Suppressor macrophage treated with lipopolysaccharide for 4 hours (primary cell): ENCODE measurements at regions not wholly inside any gene's neighbourhood (a gene's known extent, or its start where the extent isn't known, plus 50 kb on each side); places are given as distances from the start of the nearest gene placed in this dataset.
A peak's percentile ranks its signal among the peaks of the same experiment; 100 is the strongest.
"Not testable (repeated sequence)": the region's sequence is repeated elsewhere in the genome, so short reads cannot be mapped to it uniquely, and the experiment has no call there.

Source experiments
- DNase-seq: peaks from one replicate; pipeline ENCODE4 v3.0.0-alpha.2; 2020

DNA sequence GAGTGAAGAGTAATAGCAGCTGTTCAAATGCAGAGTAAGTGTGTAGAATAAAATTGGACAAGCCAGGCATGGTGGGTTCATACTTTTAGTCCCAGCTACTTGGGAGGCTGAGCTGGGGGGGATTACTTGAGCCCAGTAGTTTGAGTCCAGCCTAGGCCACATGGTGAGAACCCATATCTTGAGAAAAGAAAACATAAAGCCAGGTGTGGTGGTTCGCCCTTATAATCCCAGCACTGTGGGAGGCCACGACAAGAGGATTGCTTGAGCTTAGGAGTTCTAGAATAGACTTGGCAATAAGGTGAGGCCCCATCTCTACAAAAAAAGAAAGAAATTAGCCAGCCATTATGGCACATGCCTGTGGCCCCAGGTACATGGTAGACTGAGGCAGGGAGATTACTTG lies 1241.1 kb downstream of the UQCRFS1 start:
- no peak for DNase-seq

DNA sequence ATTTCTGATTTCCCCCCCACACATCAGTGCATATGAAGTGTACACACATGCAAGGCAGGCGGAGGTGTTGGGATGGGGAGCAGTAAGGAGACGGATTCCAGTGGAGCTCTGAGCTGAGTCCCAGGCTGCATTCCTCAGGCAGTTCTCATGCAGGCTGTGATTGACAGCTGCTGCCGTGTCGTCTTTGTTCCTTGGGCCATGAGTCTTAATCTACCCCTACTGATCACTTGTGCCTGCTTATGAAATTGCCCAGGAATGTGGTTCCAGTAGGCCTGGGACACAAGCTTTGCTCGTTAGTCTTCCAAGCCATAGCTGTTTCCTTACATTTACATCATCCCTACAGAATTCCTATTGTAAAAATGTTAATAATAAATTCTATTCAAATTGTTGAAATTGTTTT lies 1241.9 kb downstream of the UQCRFS1 start:
- no peak for DNase-seq

DNA sequence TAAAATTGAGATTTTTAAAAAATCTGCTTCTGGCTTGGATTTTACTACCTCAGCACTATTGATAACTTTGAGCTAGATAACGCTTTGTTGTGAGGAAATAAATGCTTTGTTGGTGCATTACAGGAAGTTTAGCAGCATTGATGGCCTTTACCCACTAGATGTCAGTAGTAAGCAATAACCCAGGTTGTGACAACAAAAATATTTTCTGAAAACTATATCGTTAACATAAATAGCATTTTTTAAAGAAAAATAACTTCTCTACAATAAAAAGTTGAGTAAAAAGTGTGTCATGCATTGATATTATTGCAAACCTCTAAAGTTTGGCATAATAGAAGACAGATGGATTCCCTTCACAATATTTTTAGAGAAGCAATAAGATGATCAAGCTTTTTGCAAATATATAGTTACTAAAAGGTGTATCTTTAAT lies 1246.5 kb downstream of the UQCRFS1 start:
- peak; percentile 20 for DNase-seq

DNA sequence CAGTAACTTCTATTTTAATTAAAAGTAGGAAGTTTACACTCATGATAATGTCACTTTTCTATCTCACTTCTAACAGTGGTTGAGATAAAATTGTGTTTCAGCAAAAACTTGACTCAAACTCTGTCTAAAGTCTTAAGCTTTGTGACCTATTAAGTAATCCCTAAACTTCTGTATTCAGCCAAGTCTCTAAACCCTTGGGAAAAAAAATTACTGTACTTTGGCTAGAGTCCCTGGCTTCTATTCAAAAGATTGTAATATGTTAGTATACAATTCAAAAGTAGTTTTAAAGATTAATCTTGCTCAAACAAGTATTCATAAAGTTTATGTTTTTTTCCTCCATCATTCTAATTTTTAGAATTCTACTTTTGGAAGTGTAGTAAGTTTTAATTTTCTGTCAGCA lies 1248.8 kb downstream of the UQCRFS1 start:
- no peak for DNase-seq

DNA sequence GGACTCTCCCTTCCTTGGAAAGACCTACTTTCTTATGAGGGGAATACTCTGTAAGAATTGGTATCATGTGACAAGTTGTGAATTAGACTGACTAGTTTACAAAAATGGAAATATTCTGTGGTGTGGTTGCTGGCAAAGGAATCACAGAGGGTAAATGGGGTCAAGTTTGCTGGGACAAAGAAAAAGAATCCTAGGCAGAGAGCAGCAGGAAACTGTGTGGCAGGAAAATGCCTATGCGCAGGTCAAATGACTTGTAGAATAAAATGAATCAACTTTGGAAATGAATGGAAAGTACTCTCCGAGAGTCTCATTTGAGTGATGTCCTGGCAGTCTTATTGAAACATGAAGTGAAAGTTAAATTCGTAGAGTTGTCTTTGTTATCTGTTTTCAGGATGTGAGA lies 1250.7 kb downstream of the UQCRFS1 start:
- DNase-seq: no peak

DNA sequence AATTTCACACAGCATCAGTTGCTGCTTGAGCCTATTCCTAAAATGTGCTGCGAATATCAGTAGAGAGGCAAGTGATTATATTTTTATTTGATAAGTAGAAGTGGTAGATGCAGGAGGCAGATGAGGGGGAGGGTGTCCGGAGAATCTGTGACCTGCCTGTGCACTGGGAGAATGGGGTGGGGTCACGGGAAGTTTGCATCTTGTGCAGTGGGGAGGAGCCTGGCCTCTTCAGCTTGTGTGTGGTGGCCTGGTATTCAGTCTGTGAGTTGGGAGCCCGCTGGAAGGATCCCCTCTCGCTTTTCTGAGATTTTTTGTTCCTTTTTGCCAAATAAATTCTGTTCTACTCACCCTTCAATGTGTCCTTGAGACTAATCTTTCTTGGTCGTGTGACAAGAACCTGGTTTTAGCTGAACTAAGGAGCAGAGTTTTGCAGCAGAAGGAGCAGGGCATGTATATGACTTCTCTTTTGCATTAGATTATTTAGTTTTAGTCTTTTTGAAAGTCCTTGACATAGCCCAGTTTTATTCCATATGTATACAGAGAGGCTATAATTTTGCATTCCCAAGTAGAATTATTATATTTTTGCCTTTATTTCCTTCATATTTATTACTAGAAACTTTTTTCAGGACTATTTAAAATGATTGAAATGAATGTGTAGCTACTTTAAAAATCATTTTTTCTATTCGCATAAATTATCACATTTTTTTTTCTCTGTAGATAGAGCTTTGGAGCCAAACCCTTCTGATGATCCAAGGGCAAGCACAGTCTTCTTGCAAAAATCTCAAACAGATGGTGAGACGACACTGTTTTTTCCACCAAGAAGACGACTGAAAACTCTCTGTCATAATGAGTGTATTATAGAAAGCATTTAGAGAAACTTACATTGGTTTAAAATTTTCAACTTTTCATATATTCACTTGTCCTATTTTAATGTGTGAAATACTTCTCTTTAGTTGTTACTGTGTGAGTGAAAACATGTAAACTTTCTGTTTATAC lies 1257.2 kb downstream of the UQCRFS1 start:
- DNase-seq: no peak

DNA sequence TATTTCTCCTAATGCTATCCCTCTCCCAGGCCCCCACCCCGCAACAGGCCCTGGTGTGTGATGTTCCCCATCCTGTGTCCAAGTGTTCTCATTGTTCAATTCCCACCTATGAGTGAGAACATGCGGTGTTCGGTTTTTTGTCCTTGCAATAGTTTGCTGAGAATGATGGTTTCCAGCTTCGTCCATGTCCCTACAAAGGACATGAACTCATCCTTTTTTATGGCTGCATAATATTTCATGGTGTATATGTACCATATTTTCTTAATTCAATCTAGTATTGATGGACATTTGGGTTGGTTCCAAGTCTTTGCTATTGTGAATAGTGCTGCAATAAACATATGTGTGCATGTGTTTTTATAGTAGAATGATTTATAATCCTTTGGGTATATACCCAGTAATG lies 1270.3 kb downstream of the UQCRFS1 start:
- not testable (repeated sequence) for DNase-seq

DNA sequence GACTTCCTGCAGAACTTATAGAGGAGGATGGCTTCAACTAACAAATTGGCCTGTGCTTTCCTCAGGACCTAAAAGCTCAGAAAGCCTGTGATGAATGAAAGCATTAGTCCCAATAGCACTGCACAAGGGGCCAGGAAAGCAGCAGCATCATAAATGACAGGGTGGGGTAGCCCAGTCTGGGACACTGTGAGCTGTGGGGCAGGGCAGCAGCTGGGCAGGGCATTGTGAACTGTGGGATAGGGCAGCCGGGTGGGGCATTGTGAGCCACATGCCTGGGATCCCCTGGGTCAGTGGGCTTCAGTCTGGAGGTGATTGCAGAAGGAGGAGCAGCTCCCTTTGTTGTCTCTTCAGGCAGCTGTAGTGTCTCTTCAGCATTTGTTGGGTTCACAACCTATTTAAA lies 1276.8 kb downstream of the UQCRFS1 start:
- no peak for DNase-seq

DNA sequence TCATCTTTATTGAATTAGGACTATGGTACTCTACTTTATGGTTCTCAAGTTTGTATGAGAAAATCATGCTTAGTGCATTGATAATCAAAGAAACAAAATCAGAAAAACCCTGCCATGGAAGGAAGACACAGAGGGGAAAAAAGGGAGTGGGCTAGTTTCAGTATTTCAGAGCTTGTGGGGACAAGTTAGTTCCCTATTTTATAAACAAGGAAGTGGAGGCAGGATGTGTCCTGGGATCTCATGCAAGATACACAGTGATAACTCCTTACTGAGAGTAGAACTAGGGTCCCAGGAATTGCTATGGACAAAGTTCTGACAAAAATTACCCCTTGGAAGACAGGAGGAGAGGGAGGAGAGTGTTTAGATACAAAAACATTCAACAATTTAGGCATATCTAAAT lies 1277.3 kb downstream of the UQCRFS1 start:
- no peak for DNase-seq

DNA sequence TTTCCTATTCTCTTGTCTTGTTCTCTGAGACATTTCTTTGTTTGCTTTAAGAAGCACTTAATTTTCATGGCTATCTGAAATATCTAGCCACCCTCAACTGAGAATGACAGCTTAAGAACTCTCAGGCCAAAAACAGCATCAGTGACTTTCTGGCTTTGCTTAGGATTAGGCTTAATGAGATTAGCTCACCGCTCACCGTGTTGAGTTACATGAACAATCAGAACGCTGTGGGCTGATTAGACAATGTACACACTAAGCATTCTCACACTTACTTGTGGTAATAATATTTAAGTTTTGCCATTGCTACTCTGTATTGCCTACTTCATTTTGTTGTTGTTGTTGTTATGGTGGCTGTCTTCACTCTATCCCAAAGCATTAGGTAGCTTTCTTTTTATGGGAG lies 1283.6 kb downstream of the UQCRFS1 start:
- no peak for DNase-seq

DNA sequence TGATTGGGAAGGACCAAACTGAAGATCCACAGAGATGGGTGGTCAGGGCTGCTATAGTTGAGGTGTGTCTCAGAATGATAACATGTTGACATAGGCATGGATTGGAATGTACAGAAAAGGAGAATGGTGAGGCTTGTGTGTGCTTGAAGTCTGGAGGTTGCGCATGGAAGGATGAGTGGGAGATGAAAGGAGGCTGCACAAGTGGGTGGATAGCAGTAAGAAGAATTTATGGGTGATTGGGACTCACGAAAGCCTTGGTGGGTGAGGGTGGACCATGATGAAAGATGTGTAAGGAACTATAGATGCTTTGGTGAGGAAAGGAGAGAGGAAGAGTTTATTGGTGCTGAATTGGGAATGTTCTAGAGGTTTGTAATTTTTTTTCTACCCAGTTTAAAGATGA lies 1287.7 kb downstream of the UQCRFS1 start:
- no peak for DNase-seq

DNA sequence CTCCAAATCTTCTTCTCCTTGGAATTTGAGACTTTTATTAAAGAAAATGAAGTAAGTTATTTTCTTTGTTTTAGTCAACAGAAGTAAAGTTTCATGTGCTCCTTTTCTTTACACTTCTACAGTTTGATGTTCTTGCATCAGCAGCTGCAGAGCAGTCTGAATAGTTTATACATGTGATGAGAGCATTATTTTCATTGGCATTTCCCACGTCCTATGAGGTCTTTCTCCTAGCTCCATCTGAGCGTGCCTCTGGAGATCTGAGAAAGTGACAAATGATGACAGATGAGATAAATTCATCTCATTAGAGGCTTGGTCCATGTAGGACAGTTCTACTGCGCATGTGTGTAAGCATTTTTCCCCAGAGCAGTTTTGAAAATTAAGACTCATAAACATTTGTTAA lies 1290.0 kb downstream of the UQCRFS1 start:
- DNase-seq: no peak

DNA sequence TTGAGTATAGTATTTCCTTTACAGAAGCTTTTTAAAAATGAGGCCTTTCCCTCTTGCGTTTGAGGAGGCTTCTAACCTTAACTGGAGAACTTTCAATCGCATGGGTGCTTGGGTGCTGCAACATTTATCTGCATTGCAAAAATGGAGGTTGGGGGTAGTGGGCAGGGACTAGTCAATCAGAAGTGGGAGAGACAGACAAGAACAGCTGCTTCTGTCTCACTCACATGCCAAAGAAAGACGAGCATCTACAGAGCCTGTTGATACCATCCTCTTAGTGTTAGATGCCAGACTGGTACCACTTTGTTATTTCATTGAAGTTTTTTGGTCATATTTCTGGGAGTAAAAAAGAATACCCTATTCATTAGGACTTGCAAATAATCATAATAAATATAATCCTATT lies 1292.2 kb downstream of the UQCRFS1 start:
- DNase-seq: no peak

DNA sequence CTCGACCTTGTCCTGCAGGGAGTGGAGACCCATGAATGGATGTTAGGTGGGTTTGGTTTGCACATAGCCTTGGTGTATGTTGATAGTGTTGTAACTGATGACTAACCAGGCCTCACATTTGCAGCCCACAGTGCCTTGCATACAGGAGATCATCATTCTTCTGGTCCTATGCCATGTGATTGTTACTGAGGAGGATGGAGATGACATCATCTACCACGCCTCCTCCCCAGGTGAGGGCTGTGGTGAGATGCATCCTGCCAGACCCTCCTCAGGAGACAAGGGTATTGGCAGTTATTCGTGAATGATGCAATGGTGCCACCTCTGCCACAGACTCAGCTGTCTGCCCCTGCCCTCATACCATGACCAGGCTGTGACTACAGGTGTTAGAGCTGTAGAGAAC lies 1294.1 kb downstream of the UQCRFS1 start:
- DNase-seq: no peak

DNA sequence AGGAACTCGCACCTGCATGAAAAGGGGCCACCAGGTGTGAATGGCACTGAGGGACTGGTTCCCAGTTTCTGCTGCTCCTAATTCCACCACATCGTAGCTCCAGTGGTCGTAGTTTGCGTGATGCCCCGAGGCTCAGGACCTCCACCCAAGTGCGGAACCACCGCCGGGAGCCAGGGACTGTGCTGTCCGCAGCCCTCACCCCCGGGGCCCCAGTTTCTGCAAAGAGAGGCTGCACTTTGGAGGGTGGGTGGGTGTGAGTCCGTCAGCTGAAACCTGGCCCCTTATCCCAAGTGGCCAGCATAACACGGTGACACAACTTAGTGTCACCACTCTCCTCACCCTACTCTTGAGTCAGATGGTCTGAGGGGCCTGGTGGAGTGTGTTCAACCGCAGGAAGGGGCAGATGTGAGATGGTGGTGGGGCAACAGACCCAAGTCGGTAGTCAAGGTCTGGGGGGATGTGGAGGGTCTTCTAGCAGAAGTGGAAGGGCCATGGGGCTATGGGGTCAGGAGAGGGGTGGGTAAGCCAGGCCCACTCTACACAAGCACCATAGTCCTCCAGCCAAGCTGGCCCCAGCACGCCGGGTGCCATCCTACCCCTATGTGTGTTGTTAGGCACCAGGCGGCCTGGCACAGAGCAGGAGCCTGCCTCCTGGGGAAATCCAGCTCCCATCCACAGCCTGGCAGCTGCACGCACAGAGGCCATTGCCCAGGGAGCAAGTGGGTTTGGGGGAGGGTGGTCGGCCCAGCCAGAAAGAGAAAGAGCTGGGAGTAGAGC lies 1301.6 kb downstream of the UQCRFS1 start:
- DNase-seq: no peak

DNA sequence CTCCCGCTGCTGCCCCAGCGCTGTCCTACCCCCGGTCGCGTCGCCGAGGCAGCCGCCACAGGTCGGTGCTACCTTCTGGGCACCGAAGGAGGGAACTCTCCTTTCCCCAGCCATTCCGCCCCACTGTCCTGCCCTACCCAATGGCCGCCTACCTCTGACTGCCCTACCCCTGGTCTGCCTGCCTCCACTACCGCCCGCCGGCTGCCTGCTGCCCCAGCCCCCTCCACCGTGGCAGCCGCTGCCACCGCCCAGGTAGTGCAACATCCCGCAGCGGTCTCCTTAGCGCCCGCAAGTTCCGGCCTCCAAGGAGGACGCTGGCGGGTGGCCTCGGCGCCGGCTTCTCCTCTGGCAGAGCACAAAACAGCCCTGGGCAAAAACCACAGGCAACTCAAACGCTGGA lies 1303.1 kb downstream of the UQCRFS1 start:
- DNase-seq: no peak

DNA sequence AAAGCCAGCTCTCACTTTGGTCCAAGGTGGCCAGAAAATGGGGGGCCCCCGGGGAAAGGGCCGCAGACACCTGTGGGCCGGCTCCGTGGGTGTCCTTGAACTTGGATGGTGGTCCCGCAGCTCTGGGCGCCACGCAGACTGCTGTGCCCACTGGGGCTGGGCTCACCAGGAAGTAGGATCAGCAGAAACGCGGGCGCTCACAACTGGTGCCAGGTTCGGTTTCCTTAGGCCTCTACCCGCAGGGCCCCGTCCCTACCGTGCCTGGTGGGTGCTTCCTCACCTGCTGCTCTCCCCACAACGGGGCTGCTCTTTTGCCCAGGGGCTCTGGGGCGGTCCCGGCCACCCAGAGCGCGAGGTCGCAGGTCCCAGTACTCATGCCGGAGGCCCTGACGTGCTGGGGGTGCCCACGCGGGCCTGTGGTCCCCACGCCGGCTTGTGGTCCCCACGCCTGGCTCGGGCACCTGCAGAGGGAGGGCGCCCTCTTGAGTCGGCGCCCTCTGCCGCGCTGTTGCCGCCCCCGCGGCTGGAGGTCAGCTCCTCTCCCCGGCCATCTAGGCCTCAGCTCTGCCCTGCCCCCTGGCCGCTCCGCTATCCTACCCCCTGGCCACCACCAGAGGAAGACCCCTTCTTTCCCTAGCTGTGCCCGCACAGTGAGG lies 1303.6 kb downstream of the UQCRFS1 start:
- no peak for DNase-seq

DNA sequence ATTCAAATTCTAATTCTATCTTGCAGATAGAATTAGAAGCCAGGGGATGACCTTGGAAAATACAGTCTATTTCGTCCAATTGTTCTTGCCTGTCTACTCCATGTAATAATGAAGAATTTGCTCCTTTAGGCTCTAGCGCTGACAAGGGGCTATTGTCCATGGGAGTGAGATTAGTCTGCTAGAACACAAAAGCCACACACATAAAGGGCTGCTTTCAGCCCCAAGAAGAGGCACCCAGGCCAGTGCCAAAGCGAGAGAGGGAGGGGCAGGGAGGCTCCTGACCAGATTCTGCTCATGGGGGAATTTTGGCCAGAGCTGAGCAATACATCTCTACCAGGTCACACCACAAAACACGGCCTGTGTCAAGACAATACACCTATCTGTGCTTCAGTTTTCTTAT lies 1306.9 kb downstream of the UQCRFS1 start:
- no peak for DNase-seq

DNA sequence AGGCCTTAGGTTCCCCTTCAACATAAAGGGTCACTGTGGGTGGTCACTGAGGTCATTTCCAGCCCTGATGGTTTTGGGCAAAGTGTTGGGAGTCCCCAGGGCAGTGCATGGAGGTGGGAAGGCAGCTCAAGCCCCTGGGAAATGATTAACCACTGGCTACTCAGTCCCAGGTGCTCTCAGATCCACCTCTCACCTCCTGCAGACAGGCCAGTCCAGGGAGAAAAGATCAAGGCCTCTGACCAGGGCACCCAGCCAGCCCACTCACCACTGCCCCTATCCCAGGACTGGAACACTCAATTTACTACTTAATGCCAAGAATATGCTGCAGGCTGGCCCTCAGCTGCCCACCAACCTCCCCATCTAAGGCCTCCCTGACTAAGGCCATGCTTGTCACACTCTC lies 1307.9 kb downstream of the UQCRFS1 start:
- DNase-seq: no peak

DNA sequence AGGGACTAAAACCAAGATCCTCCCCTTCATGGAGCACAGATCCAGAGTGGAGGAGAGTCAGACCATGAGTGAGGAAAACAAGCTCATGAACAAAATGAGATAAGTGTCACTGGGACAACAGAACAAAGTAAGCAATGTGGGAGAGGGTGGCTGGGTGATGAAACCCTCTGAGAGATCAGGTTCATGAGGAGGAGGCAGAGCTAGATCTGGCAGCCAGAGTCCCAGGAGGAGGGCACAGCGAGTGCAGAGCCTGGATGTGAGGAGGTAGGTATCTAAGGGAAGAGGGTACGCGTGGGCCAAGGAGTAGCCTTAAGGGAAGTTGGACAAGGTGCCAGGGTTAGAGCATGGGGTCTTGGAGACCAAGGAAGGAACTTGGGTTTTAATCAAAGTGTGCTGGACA lies 1311.9 kb downstream of the UQCRFS1 start:
- no peak for DNase-seq

DNA sequence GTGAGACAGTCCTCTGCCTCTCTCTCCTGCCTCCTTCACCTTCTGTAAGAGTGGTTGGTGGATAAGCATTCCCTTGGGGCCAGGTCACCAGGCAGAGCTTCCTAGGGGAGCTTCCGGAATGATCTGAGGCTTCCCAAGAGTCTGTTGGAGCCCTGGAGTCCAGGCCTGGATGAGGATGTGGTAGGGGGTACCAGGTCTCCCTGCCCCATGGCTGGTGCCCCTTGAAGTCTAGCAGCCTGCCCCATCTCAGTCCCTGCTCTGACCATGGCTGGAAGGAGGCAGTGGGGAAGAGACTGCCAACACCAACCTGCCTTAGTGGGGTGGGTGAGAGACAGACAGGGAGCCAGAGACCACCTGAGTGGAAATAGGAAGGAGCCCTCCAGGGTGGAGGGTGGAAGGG lies 1316.9 kb downstream of the UQCRFS1 start:
- DNase-seq: no peak

DNA sequence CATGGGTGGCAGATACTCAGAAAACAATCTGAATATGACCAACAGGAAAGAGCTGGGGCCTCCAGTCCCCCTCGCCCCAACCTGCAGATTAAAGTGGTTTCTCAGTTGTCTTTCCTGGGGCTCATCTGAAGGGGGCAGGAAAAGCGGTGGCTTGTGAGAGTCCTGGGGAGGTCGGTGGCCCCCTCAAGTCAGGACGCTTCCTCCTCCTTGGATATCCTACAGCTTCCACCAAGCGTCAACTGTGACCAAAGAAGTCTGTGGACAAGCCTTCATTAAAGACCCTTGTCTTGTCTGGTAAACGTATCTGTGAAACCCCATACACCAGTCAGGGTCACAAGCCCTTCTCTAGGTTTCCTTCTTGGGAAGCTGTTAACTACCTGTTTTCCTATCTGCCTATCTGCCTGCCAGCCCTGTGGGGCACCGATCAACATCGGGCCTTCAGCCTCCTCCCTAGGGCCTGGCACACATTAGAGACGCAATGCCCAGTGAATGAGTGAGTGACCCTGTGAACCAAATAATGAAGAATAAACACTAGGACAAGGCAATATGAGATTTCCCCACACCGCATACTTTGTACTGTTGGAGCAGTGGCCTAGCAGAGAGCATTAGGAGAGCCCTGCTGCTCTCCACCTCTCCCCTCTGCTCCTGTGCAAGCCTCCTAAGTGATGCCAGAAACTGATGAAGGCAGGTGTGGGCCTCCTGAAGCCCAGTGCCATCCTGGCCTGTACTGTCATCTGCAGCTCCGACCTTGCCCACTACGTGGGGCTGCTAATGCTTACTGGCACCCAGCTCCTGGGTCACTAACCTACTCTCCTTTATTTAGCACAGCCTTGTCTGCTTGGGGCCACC lies 1317.8 kb downstream of the UQCRFS1 start:
- DNase-seq: no peak

DNA sequence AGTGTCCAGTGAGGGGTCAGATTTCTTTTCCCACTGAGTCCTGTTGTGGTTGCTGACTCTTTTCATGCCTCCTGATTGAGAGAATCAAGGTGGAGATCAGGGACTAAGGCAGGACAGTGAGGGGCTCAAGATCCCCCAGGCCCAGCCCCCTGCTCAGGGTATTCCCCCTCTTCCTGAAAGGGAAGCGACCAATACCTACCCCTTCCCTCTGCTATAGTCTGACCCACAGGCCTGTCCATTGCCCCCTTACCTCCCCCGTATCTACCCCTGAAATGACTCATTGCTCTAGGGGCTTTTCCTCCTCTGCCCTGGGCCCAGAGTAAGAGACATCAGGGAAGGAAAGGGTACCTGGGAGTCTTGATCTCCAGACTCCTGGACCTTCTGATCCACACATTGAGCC lies 1320.5 kb downstream of the UQCRFS1 start:
- DNase-seq: no peak
